ENCODE measurements at regions not wholly inside any gene's neighbourhood (a gene's known extent, or its start where the extent isn't known, plus 50 kb on each side); places are given as distances from the start of the nearest gene placed in this dataset.

DNA sequence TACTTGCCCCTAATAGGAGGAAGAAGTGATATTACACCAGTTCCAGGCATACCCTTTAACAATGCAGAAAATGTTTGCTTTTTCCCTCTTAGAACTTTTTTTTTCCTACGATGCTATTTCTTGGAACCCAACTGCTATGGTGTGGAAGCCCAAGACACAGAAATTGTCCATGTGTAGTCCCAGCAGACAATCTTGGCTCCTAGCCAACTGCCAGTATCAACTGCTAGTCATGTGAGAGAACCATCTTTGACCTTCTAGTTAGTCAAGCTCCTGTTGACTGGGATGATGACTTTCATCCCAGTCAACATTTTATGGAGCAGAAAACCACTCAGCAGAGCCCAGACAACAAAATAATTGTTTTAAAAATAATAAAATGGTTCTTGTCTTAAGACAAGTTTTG is 532.4 kb downstream of the TLR4 start (continued):
- TF ChIP-seq ZNF462 (CRISPR knock-in tag; IDR thresholded peaks at IDR 0.05) (no peak), ZNF114 (CRISPR knock-in tag; IDR thresholded peaks at IDR 0.05) (no peak), ZNF331 (CRISPR knock-in tag; IDR thresholded peaks at IDR 0.05; ENCODE audit: low read depth) (peak; percentile 85)

- Mint-ChIP-seq H3K36me3 (ENCODE audit: low read depth) (peaks cover 8% of the 10 kb centered on the region; the same call in 2 of the 3 replicates), H3K27ac (no peak overlapping the region), H3K27me3 (ENCODE audit: insufficient read depth, low read depth, poor library complexity) (no peaks in the 10 kb centered on the region), H3K9me3 (peaks cover 68% of the 10 kb centered on the region), H3K4me3 (no peak overlapping the region), H3K4me1 (no peaks in the 10 kb centered on the region)
- no peaks in the 10 kb centered on the region for H4K20me1 ChIP-seq (replicated peaks; ENCODE audit: insufficient read depth)
- no peaks in the 10 kb centered on the region for H3K4me1 ChIP-seq (ENCODE audit: insufficient read depth)
- no peak overlapping the region for H3K4me3 ChIP-seq
- H3K27ac ChIP-seq (ENCODE audit: low read depth): no peak overlapping the region
- H3K27me3 ChIP-seq (ENCODE audit: insufficient read depth): no peaks in the 10 kb centered on the region
- peaks cover 5% of the 10 kb centered on the region; the same call in 1 of the 2 replicates for H3K36me3 ChIP-seq (ENCODE audit: insufficient read depth)
- H3K4me2 ChIP-seq: no peak overlapping the region
- H2AFZ ChIP-seq: no peak overlapping the region
- H3K79me2 ChIP-seq (replicated peaks; ENCODE audit: insufficient read depth): no peaks in the 10 kb centered on the region
- ATAC-seq: no peak
- no peaks in the 10 kb centered on the region; the same call in 1 of the 2 replicates for H3K9me2 ChIP-seq (ENCODE audit: insufficient read depth)
- no peaks in the 10 kb centered on the region for H3F3A ChIP-seq (replicated peaks; ENCODE audit: low read depth)
- no peak for DNase-seq (ENCODE audit: low spot score)
- no peak for TF ChIP-seq CREB1 (CRISPR knock-in tag; IDR thresholded peaks at IDR 0.05; ENCODE audit: low read depth)
- TF ChIP-seq NANOG (IDR thresholded peaks at IDR 0.05; ENCODE audit: borderline replicate concordance): no peak
- TF ChIP-seq, protein P1, sequence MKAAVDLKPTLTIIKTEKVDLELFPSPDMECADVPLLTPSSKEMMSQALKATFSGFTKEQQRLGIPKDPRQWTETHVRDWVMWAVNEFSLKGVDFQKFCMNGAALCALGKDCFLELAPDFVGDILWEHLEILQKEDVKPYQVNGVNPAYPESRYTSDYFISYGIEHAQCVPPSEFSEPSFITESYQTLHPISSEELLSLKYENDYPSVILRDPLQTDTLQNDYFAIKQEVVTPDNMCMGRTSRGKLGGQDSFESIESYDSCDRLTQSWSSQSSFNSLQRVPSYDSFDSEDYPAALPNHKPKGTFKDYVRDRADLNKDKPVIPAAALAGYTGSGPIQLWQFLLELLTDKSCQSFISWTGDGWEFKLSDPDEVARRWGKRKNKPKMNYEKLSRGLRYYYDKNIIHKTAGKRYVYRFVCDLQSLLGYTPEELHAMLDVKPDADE (IDR thresholded peaks at IDR 0.05): no peak
- no peak for TF ChIP-seq ZNF331 (CRISPR knock-in tag; IDR thresholded peaks at IDR 0.05; ENCODE audit: low read depth)
- no peak for TF ChIP-seq STAT1 (IDR thresholded peaks at IDR 0.05; ENCODE audit: unreplicated experiment)
- no peak for TF ChIP-seq ZNF462 (CRISPR knock-in tag; IDR thresholded peaks at IDR 0.05)
- TF ChIP-seq ZNF114 (CRISPR knock-in tag; IDR thresholded peaks at IDR 0.05): no peak
- no peak for TF ChIP-seq JUNB (IDR thresholded peaks at IDR 0.05; ENCODE audit: unreplicated experiment)
- TF ChIP-seq POLR2AphosphoS5 (IDR thresholded peaks at IDR 0.05; ENCODE audit: low read depth): no peak
Observed at GRCh38 chr9:118238139-118238538, 533.9 kb downstream of the TLR4 start.

All from GM23338 (cell line).